Hepatocyte (in vitro differentiated cells): ENCODE measurements at regions not wholly inside any gene's neighbourhood (a gene's known extent, or its start where the extent isn't known, plus 50 kb on each side); places are given as distances from the start of the nearest gene placed in this dataset.

Experiments used
- DNase-seq: peaks from one replicate; pipeline ENCODE4 v3.0.0-alpha.2; 2016; ENCODE audit warnings: low spot score
- H2AFZ ChIP-seq: fragments of 200-600 bp; sonication (generic); 2 replicates; pipeline ENCODE4 v1.6.0; 2016; ENCODE audit warnings: antibody characterized with exemption, mild to moderate bottlenecking
- H3K27ac ChIP-seq: fragments of 200-600 bp; sonication (generic); 2 replicates; pipeline ENCODE4 v1.5.1; 2016; ENCODE audit warnings: mild to moderate bottlenecking
- H3K27me3 ChIP-seq: fragments of 200-600 bp; sonication (generic); 2 replicates; pipeline ENCODE4 v1.6.1; 2016
- H3K36me3 ChIP-seq: fragments of 200-600 bp; sonication (generic); replicated peaks from 2 replicates; pipeline ENCODE4 v1.5.1; 2016; ENCODE audit warnings: low read depth; ENCODE audit not compliant: insufficient read depth
- H3K4me1 ChIP-seq: fragments of 200-600 bp; sonication (generic); 2 replicates; pipeline ENCODE4 v1.5.1; 2016; ENCODE audit warnings: mild to moderate bottlenecking, moderate library complexity; ENCODE audit not compliant: insufficient read depth
- H3K4me2 ChIP-seq: fragments of 200-600 bp; sonication (generic); 2 replicates; pipeline ENCODE4 v1.6.0; 2016
- H3K4me3 ChIP-seq: fragments of 200-600 bp; sonication (generic); 2 replicates; pipeline ENCODE4 v1.5.1; 2016; ENCODE audit warnings: mild to moderate bottlenecking
- H3K79me2 ChIP-seq: fragments of 200-600 bp; sonication (generic); 2 replicates; pipeline ENCODE4 v1.6.0; 2017; ENCODE audit warnings: mild to moderate bottlenecking
- H3K9me2 ChIP-seq: fragments of 200-600 bp; sonication (generic); replicated peaks from 2 replicates; pipeline ENCODE4 v1.6.0; 2017; ENCODE audit warnings: mild to moderate bottlenecking; ENCODE audit not compliant: insufficient read depth
- H3K9me3 ChIP-seq: fragments of 200-600 bp; sonication (generic); 2 replicates; pipeline ENCODE4 v1.5.1; 2016; ENCODE audit warnings: low read depth, mild to moderate bottlenecking
- H4K20me1 ChIP-seq: fragments of 200-600 bp; sonication (generic); 2 replicates; pipeline ENCODE4 v1.6.0; 2016; ENCODE audit warnings: mild to moderate bottlenecking; ENCODE audit not compliant: insufficient read depth, poor library complexity, severe bottlenecking
- CTCF ChIP-seq: fragments of 200-600 bp; sonication (generic); IDR thresholded peaks from 2 replicates; pipeline ENCODE4 v1.5.1; 2016; ENCODE audit warnings: antibody characterized with exemption, mild to moderate bottlenecking; ENCODE audit not compliant: poor library complexity
- EZH2 ChIP-seq: fragments of 200-600 bp; sonication (generic); IDR thresholded peaks from 2 replicates; pipeline ENCODE4 v1.6.1; 2016; ENCODE audit warnings: antibody characterized with exemption, mild to moderate bottlenecking, borderline replicate concordance
- EZH2phosphoT487 ChIP-seq: fragments of 200-600 bp; sonication (generic); IDR thresholded peaks from one replicate; pipeline ENCODE4 v1.6.1; 2018; ENCODE audit warnings: antibody characterized with exemption, mild to moderate bottlenecking, low read depth, moderate library complexity; ENCODE audit not compliant: unreplicated experiment, severe bottlenecking
- WGBS: methylation state at CpG from one replicate; pipeline ENCODE4 v1.1.6; 2016; ENCODE audit warnings: low lambda C conversion rate; ENCODE audit errors: missing lambda C conversion rate; 5-methylcytosine and 5-hydroxymethylcytosine counted together

DNA sequence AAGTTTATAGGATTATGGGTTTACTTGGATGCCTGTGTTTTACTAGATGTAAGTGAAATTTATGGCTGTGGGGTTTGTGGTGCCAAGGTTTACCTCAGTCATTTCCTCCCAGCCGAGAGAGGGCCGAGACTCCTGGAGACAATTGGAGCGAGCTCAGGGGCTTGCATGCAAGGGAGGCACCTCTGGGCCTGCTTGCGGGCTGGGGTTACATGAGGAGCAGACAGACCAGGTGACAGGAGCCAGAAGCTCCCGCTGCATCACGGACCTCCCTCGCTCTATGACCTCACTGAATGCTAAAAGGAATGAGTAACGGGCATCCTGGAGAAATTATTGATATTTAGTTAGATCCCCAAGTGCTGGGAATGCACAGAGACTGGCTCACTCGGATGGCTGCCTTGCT lies 275.2 kb upstream of the KIRREL3 start:
- Histone ChIP-seq H4K20me1 (no peaks in the 10 kb centered on the region), H3K4me1 (no peaks in the 10 kb centered on the region), H3K9me3 (no peaks in the 10 kb centered on the region), H3K9me2 (no peaks in the 10 kb centered on the region), H3K27ac (no peak overlapping the region), H3K4me3 (no peak overlapping the region), H3K79me2 (no peaks in the 10 kb centered on the region), H3K36me3 (no peaks in the 10 kb centered on the region), H3K27me3 (no peaks in the 10 kb centered on the region), H2AFZ (no peak overlapping the region), H3K4me2 (no peak overlapping the region)
- 57% methylated on average over 9 of the region's 9 CpGs for WGBS
- no peak for DNase-seq
- TF ChIP-seq CTCF (no peak), EZH2 (no peak), EZH2phosphoT487 (no peak)

DNA sequence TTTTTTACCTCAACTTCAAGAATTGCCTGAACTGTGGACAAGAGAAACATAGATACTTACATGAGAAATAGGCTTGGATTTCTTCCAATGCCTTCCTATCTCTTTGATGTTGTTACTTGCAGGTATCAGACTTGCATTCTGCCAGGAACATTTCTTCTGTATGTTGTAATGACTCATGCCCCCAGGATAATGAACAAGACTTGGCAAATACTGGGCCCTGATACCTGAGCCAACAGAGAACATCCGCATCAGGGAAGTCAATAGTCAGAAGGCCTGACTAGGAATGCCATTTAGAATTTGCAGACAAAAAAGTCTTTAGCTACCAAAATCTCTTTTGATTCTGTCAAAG lies 273.7 kb upstream of the KIRREL3 start:
- Histone ChIP-seq H3K36me3 (no peaks in the 10 kb centered on the region), H4K20me1 (no peaks in the 10 kb centered on the region), H2AFZ (no peak overlapping the region), H3K9me2 (no peaks in the 10 kb centered on the region), H3K9me3 (no peaks in the 10 kb centered on the region), H3K79me2 (no peaks in the 10 kb centered on the region), H3K4me1 (no peaks in the 10 kb centered on the region), H3K4me3 (no peak overlapping the region), H3K27me3 (no peaks in the 10 kb centered on the region), H3K27ac (no peak overlapping the region), H3K4me2 (no peak overlapping the region)
- no peak for TF ChIP-seq EZH2
- TF ChIP-seq CTCF = no peak
- no peak for TF ChIP-seq EZH2phosphoT487
- DNase-seq = no peak
- 70% methylated on average over 1 of the region's 1 CpG for WGBS

DNA sequence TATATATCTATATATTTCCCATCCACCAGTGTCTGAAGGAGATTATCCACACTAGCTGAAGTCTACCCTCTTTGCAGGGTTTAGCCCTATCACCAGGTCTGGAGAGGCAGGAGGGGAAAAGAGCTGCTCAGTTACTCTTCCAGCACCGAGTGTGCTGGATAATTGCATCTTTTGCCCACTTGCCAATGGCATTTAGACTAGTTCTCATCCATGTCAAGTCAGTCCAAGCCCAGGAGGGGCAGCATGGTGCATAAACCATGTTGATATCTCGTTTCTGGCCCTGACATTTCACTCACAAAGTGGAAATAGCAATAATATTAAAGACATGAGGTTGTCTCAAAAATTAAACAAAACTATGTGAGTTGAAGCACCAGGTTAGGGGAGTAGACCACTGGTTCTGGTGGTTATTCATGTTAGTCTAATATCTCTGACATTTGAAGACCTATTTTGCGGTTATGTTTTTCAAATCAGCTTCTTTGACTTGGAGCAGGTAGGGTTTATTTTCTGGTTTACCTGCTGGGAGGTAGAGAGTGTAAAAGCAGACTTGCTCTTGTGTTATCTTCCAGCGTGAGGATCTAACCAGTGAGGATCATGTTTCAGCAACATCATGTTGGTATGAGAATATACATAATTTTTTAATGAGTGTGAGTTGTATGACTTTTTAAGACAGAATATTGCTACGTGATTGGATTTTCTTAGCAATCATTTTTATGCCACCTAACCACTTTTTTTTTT lies 273.2 kb upstream of the KIRREL3 start:
- WGBS = 77% methylated on average over 5 of the region's 5 CpGs
- Histone ChIP-seq H3K27me3 (no peaks in the 10 kb centered on the region), H3K79me2 (no peaks in the 10 kb centered on the region), H4K20me1 (no peaks in the 10 kb centered on the region), H3K4me1 (no peaks in the 10 kb centered on the region), H3K9me2 (no peaks in the 10 kb centered on the region), H3K4me3 (no peak overlapping the region), H3K9me3 (no peaks in the 10 kb centered on the region), H3K27ac (no peak overlapping the region), H2AFZ (no peak overlapping the region), H3K36me3 (no peaks in the 10 kb centered on the region), H3K4me2 (no peak overlapping the region)
- DNase-seq = no peak
- TF ChIP-seq CTCF = no peak
- no peak for TF ChIP-seq EZH2phosphoT487
- TF ChIP-seq EZH2 = no peak
